Type B pancreatic cell (in vitro differentiated cells): ENCODE measurements at regions not wholly inside any gene's neighbourhood (a gene's known extent, or its start where the extent isn't known, plus 50 kb on each side); places are given as distances from the start of the nearest gene placed in this dataset.

Experiments used
- DNase-seq: peaks from one replicate; pipeline ENCODE4 v3.0.0; 2021; ENCODE audit warnings: mixed read lengths; ENCODE audit not compliant: unreplicated experiment; ENCODE audit errors: extremely low spot score
- H3K27ac Mint-ChIP-seq: 2 replicates; pipeline ENCODE4 v1.8.0; 2021; ENCODE audit warnings: mild to moderate bottlenecking, mixed read lengths
- H3K27me3 Mint-ChIP-seq: 2 replicates; pipeline ENCODE4 v1.8.0; 2021; ENCODE audit warnings: mixed read lengths
- H3K36me3 Mint-ChIP-seq: 2 replicates; pipeline ENCODE4 v1.8.0; 2021; ENCODE audit warnings: mixed read lengths
- H3K4me1 Mint-ChIP-seq: one replicate; pipeline ENCODE4 v1.8.0; 2021; ENCODE audit warnings: mixed read lengths; ENCODE audit not compliant: unreplicated experiment
- H3K4me3 Mint-ChIP-seq: 2 replicates; pipeline ENCODE4 v1.8.0; 2021; ENCODE audit warnings: mild to moderate bottlenecking, mixed read lengths
- H3K9me3 Mint-ChIP-seq: 2 replicates; pipeline ENCODE4 v1.8.0; 2021; ENCODE audit warnings: mixed read lengths
- TF ChIP-seq, protein P1 (sequence below): fragments of 200-600 bp; sonication (generic); conservative IDR thresholded peaks from 2 replicates; pipeline ENCODE4 v1.5.0; 2021; ENCODE audit warnings: antibody characterized with exemption, mild to moderate bottlenecking

DNA sequence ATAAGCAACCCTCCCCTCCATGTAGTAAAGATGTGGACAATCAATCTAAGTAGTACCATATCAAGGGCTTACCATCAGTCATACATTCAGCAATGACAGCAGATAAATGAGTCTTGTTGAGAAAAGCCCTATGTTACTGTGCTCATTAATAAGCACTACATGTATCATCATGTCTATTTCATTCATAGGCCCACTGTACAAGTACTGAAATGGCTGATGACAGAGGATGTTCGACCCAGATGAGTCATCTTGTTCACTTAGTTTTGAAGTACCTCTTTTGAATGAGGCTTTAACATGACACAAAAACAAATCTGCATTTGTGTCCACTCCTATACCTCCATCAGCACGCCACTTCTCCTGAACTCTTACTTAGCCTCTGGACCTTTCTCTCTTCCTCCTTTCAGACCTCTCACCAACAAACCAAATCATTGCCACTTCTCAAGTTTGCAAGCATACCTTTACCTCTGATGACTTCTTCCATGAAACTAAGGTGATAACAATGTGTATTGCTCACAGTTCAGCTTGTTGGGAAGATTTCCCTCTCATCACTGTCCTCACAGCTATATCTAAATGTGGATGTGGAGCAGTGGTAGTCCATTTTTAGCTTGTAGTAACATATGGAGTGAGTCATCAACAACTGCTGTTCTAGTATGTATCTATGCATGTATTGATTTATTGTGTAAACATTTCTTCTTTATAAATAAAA is 921.0 kb upstream of the SLC39A10 start:
- no peak for DNase-seq
- Mint-ChIP-seq H3K4me3 (no peak overlapping the region), H3K27ac (no peak overlapping the region), H3K27me3 (no peaks in the 10 kb centered on the region), H3K4me1 (no peaks in the 10 kb centered on the region), H3K36me3 (no peaks in the 10 kb centered on the region), H3K9me3 (no peaks in the 10 kb centered on the region)
- TF ChIP-seq, protein P1, sequence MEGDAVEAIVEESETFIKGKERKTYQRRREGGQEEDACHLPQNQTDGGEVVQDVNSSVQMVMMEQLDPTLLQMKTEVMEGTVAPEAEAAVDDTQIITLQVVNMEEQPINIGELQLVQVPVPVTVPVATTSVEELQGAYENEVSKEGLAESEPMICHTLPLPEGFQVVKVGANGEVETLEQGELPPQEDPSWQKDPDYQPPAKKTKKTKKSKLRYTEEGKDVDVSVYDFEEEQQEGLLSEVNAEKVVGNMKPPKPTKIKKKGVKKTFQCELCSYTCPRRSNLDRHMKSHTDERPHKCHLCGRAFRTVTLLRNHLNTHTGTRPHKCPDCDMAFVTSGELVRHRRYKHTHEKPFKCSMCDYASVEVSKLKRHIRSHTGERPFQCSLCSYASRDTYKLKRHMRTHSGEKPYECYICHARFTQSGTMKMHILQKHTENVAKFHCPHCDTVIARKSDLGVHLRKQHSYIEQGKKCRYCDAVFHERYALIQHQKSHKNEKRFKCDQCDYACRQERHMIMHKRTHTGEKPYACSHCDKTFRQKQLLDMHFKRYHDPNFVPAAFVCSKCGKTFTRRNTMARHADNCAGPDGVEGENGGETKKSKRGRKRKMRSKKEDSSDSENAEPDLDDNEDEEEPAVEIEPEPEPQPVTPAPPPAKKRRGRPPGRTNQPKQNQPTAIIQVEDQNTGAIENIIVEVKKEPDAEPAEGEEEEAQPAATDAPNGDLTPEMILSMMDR, result no peak

DNA sequence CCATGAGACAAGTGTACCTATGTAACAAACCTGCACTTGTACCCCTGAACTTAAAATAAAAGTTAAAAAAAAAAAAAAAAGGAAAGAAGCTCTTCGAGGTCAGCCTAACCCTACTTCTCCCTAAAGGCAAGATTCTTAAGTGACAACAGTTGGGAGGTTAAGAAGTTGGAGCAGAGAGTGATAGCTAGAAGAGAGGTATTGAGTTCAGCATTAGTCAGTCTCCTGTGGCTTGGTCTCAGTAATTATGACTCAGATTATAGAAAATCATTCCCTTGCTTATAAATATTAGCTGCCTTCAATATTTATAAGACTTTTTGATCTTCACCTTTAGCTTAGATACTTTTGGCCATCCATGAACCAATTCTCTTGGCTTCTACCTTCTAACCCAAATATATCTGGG is 926.8 kb upstream of the SLC39A10 start:
- H3K4me3 Mint-ChIP-seq, result no peak overlapping the region
- TF ChIP-seq, protein P1, result no peak
- no peak for DNase-seq

DNA sequence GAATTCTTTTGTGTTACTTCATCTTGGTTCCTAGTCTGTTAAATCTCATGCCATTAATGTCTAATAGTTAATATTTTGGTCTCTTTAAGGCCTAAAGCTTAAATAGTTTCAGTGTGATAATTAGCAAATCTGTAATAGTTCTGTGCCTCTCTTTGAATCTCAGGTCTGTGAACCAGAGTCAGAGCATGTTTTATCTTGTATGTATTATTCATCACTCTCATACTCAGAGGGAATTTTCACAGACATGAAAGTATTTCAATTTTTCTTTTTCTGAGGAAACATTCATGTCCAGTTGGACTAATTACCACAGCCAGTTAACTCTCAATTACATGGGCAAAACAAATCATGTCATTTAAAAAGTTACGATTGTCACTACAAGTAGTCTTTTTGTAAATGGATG is 931.9 kb upstream of the SLC39A10 start:
- Mint-ChIP-seq H3K4me3 (no peak overlapping the region), H3K9me3 (no peaks in the 10 kb centered on the region), H3K36me3 (no peaks in the 10 kb centered on the region), H3K4me1 (no peaks in the 10 kb centered on the region), H3K27me3 (peaks cover 15% of the 10 kb centered on the region), H3K27ac (no peak overlapping the region)
- no peak for DNase-seq
- TF ChIP-seq, protein P1, result no peak

More for the DNA sequence above, 926.8 kb upstream of the SLC39A10 start:
- no peaks in the 10 kb centered on the region for H3K4me1 Mint-ChIP-seq
- no peaks in the 10 kb centered on the region for H3K9me3 Mint-ChIP-seq
- H3K27ac Mint-ChIP-seq, result no peak overlapping the region
- no peaks in the 10 kb centered on the region for H3K27me3 Mint-ChIP-seq
- no peaks in the 10 kb centered on the region for H3K36me3 Mint-ChIP-seq

DNA sequence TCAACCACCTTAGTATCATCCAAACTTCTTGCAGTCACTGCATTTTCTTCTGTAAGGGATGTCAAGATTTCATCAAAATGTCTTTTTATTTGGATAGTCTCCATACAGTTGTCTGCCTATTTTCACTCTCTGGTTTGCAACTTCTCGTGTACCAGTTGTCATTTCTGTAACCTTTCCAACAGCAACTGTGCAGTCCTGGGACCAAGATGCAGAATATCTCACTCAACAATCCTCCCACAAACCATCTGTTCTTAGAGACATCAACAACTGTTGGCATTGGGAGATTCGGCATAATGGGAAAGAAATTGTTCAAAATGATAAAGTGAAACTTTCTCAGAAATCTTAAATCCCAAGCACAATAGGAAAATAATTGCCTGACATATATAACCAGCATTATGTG is 933.6 kb upstream of the SLC39A10 start:
- Mint-ChIP-seq H3K36me3 (no peaks in the 10 kb centered on the region), H3K27me3 (peaks cover 18% of the 10 kb centered on the region), H3K9me3 (no peaks in the 10 kb centered on the region), H3K27ac (no peak overlapping the region), H3K4me3 (no peak overlapping the region), H3K4me1 (no peaks in the 10 kb centered on the region)
- TF ChIP-seq, protein P1, result no peak
- DNase-seq, result no peak

DNA sequence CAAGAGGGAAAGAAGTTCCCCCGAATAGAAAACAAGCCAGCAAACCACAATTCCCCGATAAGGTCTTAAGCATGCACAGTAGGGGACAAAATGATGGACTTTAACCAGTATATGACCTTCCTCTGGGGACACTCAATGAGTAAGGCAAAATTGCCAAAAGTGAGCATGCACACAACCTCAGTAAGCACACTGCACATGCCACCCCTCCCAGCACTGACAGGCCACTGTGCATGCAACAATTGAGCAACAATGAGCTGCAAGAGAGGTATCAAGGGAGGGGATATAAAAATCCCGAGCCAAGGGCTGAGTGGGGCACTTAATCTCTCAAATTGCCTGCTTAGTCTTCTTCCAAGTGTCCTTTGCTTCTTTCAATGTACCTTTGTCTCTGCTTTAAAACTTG is 935.8 kb upstream of the SLC39A10 start:
- TF ChIP-seq, protein P1, result no peak
- H3K9me3 Mint-ChIP-seq, result no peaks in the 10 kb centered on the region
- peaks cover 21% of the 10 kb centered on the region for H3K27me3 Mint-ChIP-seq
- DNase-seq, result no peak
- H3K4me1 Mint-ChIP-seq, result no peaks in the 10 kb centered on the region
- no peaks in the 10 kb centered on the region for H3K36me3 Mint-ChIP-seq
- no peak overlapping the region for H3K4me3 Mint-ChIP-seq
- H3K27ac Mint-ChIP-seq, result no peak overlapping the region

DNA sequence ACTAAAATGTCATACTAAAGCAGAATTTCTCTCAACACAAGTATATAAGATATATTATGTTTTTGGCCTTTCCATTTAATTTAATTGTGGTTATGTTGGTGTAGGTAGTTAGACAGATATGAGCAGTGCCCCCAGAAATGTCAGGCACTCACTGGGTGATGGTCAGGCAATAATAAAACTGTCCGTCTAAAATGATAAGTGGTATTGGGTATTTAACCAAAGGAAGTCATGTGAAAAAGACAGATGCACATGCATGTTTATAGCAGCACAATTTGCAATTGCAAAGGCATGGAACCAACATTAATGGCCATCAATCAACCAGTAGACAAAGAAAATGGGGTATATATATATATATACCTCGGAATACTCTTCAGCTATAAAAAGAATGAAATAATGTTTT is 936.6 kb upstream of the SLC39A10 start:
- H3K4me1 Mint-ChIP-seq, result no peaks in the 10 kb centered on the region
- H3K4me3 Mint-ChIP-seq, result no peak overlapping the region
- peaks cover 27% of the 10 kb centered on the region for H3K27me3 Mint-ChIP-seq
- no peak for DNase-seq
- no peaks in the 10 kb centered on the region for H3K9me3 Mint-ChIP-seq
- H3K27ac Mint-ChIP-seq, result no peak overlapping the region
- TF ChIP-seq, protein P1, result no peak
- no peaks in the 10 kb centered on the region for H3K36me3 Mint-ChIP-seq
